Left ventricle myocardium superior (tissue), 1 donor: ENCODE measurements at regions not wholly inside any gene's neighbourhood (a gene's known extent, or its start where the extent isn't known, plus 50 kb on each side); places are given as distances from the start of the nearest gene placed in this dataset.
"Not testable (repeated sequence)": the region's sequence is repeated elsewhere in the genome, so short reads cannot be mapped to it uniquely, and the experiment has no call there.

ENCODE experiments used
- ATAC-seq: fragments of 200-7000 bp; cut with Tn5 transposase; one replicate; pipeline ENCODE4 v1.9.1; 2020; ENCODE audit warnings: mild to moderate bottlenecking, moderate library complexity
- DNase-seq: peaks from one replicate; pipeline ENCODE4 v3.0.0-alpha.2; 2020
- intact Hi-C: fragments of 100-400 bp; cut with micrococcal nuclease; formaldehyde crosslinking; loops from one replicate; pipeline ENCODE4 v1.11.0; 2022
- donor health status: DM: no; HTN: yes; CAD: no; lungs with severe emphysema.

GRCh38 chr16:88209579-88209978 is 173.2 kb upstream of the ZNF469 start:
- DNase-seq, intact Hi-C loops, ATAC-seq: not testable (repeated sequence)

GRCh38 chr16:88213937-88214336 is 168.8 kb upstream of the ZNF469 start:
- ATAC-seq, intact Hi-C loops, DNase-seq: not testable (repeated sequence)

- intact Hi-C loops, result not testable (repeated sequence)
- peak; percentile 62 for DNase-seq
Observed at GRCh38 chr16:88221001-88221761, 161.6 kb upstream of the ZNF469 start.

GRCh38 chr16:88223696-88224095 is 159.1 kb upstream of the ZNF469 start:
- ATAC-seq, DNase-seq, intact Hi-C loops: not testable (repeated sequence)

More at GRCh38 chr16:88221001-88221761, 161.6 kb upstream of the ZNF469 start:
- ATAC-seq, result peak; percentile 93

- intact Hi-C loops, DNase-seq, ATAC-seq: not testable (repeated sequence)
Observed at GRCh38 chr16:88224131-88224898, 158.4 kb upstream of the ZNF469 start.

- intact Hi-C loops, DNase-seq, ATAC-seq: not testable (repeated sequence)
Observed at GRCh38 chr16:88225640-88226230, 157.0 kb upstream of the ZNF469 start.

- ATAC-seq, DNase-seq, intact Hi-C loops: not testable (repeated sequence)
Observed at GRCh38 chr16:88226302-88226701, 156.5 kb upstream of the ZNF469 start.

GRCh38 chr16:88227026-88227721 is 155.6 kb upstream of the ZNF469 start:
- DNase-seq, intact Hi-C loops, ATAC-seq: not testable (repeated sequence)

GRCh38 chr16:88227722-88228482 is 154.9 kb upstream of the ZNF469 start:
- ATAC-seq, intact Hi-C loops, DNase-seq: not testable (repeated sequence)

GRCh38 chr16:88228751-88229150 is 154.0 kb upstream of the ZNF469 start:
- not testable (repeated sequence) for ATAC-seq

GRCh38 chr16:88229710-88230109 is 153.0 kb upstream of the ZNF469 start:
- DNase-seq, ATAC-seq, intact Hi-C loops: not testable (repeated sequence)

More at GRCh38 chr16:88228751-88229150, 154.0 kb upstream of the ZNF469 start:
- intact Hi-C loops, DNase-seq: not testable (repeated sequence)

GRCh38 chr16:88230276-88230966 is 152.3 kb upstream of the ZNF469 start:
- DNase-seq, ATAC-seq, intact Hi-C loops: not testable (repeated sequence)

GRCh38 chr16:88230967-88231615 is 151.7 kb upstream of the ZNF469 start:
- ATAC-seq, DNase-seq, intact Hi-C loops: not testable (repeated sequence)

GRCh38 chr16:88231839-88232238 is 150.9 kb upstream of the ZNF469 start:
- DNase-seq, ATAC-seq, intact Hi-C loops: not testable (repeated sequence)

- DNase-seq, result peak; percentile 47
- intact Hi-C loops, result not testable (repeated sequence)
- peak; percentile 10 for ATAC-seq
Observed at GRCh38 chr16:88232401-88233258, 150.1 kb upstream of the ZNF469 start.
